Neural progenitor cell (in vitro differentiated cells): ENCODE measurements at regions not wholly inside any gene's neighbourhood (a gene's known extent, or its start where the extent isn't known, plus 50 kb on each side); places are given as distances from the start of the nearest gene placed in this dataset.

Source experiments
- DNase-seq: peaks from one replicate; pipeline ENCODE4 v3.0.0-alpha.2; 2016; ENCODE audit warnings: low spot score
- H2AFZ ChIP-seq: fragments of 200-600 bp; sonication (generic); replicated peaks from 2 replicates; pipeline ENCODE4 v1.6.1; 2016; ENCODE audit warnings: antibody characterized with exemption
- H3F3A ChIP-seq: fragments of 200-600 bp; sonication (generic); 2 replicates; pipeline ENCODE4 v1.6.1; 2016; ENCODE audit warnings: antibody characterized with exemption, low read depth
- H3K27ac ChIP-seq: fragments of 200-600 bp; sonication (generic); 2 replicates; pipeline ENCODE4 v1.5.1; 2016; ENCODE audit warnings: mild to moderate bottlenecking
- H3K27me3 ChIP-seq: fragments of 200-600 bp; sonication (generic); 2 replicates; pipeline ENCODE4 v1.6.1; 2016; ENCODE audit warnings: mild to moderate bottlenecking, moderate library complexity
- H3K36me3 ChIP-seq: fragments of 200-600 bp; sonication (generic); 2 replicates; pipeline ENCODE4 v1.5.1; 2016
- H3K4me1 ChIP-seq: fragments of 200-600 bp; sonication (generic); 2 replicates; pipeline ENCODE4 v1.6.1; 2016; ENCODE audit warnings: mixed run types
- H3K4me2 ChIP-seq: fragments of 200-600 bp; sonication (generic); 2 replicates; pipeline ENCODE4 v1.6.1; 2016
- H3K4me3 ChIP-seq: fragments of 200-600 bp; sonication (generic); 2 replicates; pipeline ENCODE4 v1.5.1; 2016
- H3K79me2 ChIP-seq: fragments of 200-600 bp; sonication (generic); 2 replicates; pipeline ENCODE4 v1.6.1; 2016; ENCODE audit warnings: low read depth
- H3K9ac ChIP-seq: fragments of 200-600 bp; sonication (generic); 2 replicates; pipeline ENCODE4 v1.6.1; 2016
- H3K9me3 ChIP-seq: fragments of 200-600 bp; sonication (generic); 2 replicates; pipeline ENCODE4 v1.5.1; 2016; ENCODE audit warnings: low read depth
- H4K20me1 ChIP-seq: fragments of 200-600 bp; sonication (generic); 2 replicates; pipeline ENCODE4 v1.6.1; 2016; ENCODE audit warnings: low read depth
- H3K27ac Mint-ChIP-seq: 3 replicates; pipeline ENCODE4 v1.8.0; 2021; ENCODE audit warnings: mixed read lengths
- H3K27me3 Mint-ChIP-seq: 2 replicates; pipeline ENCODE4 v1.8.0; 2022; ENCODE audit warnings: low read depth, mild to moderate bottlenecking, inconsistent platforms, moderate library complexity, mixed read lengths; ENCODE audit not compliant: insufficient read depth
- H3K36me3 Mint-ChIP-seq: 3 replicates; pipeline ENCODE4 v1.8.0; 2021; ENCODE audit warnings: mixed read lengths
- H3K4me1 Mint-ChIP-seq: 3 replicates; pipeline ENCODE4 v1.8.0; 2021; ENCODE audit warnings: mixed read lengths
- H3K4me3 Mint-ChIP-seq: 3 replicates; pipeline ENCODE4 v1.8.0; 2021; ENCODE audit warnings: mild to moderate bottlenecking, moderate library complexity, mixed read lengths
- H3K9me3 Mint-ChIP-seq: 3 replicates; pipeline ENCODE4 v1.8.0; 2020; ENCODE audit warnings: mixed read lengths
- CTCF ChIP-seq: fragments of 200-600 bp; sonication (generic); IDR thresholded peaks from 2 replicates; pipeline ENCODE4 v1.5.1; 2017; ENCODE audit warnings: antibody characterized with exemption, mild to moderate bottlenecking
- EZH2 ChIP-seq: fragments of 200-600 bp; sonication (generic); IDR thresholded peaks from 2 replicates; pipeline ENCODE4 v1.6.1; 2017; ENCODE audit warnings: antibody characterized with exemption, mild to moderate bottlenecking, moderate library complexity
- EZH2phosphoT487 ChIP-seq: fragments of 200-600 bp; sonication (generic); IDR thresholded peaks from 2 replicates; pipeline ENCODE4 v1.6.1; 2017; ENCODE audit warnings: antibody characterized with exemption

GRCh38 chr19:32265995-32266394 lies 79.4 kb upstream of the ZNF507 start:
- Histone ChIP-seq H3K9ac (no peak overlapping the region), H4K20me1 (no peaks in the 10 kb centered on the region), H3K79me2 (no peaks in the 10 kb centered on the region), H3K4me2 (no peak overlapping the region), H3K4me1 (peaks cover 10% of the 10 kb centered on the region), H3K9me3 (no peaks in the 10 kb centered on the region), H3F3A (no peaks in the 10 kb centered on the region), H3K27ac (no peak overlapping the region), H3K27me3 (no peaks in the 10 kb centered on the region), H2AFZ (peak overlapping the region; percentile 9), H3K36me3 (no peaks in the 10 kb centered on the region), H3K4me3 (no peak overlapping the region)
- Mint-ChIP-seq H3K4me3 (no peak overlapping the region), H3K9me3 (no peaks in the 10 kb centered on the region), H3K36me3 (no peaks in the 10 kb centered on the region), H3K27ac (no peak overlapping the region), H3K4me1 (peaks cover 14% of the 10 kb centered on the region), H3K27me3 (peaks cover 6% of the 10 kb centered on the region)
- no peak for TF ChIP-seq EZH2phosphoT487
- TF ChIP-seq EZH2, result no peak
- no peak for TF ChIP-seq CTCF
- peak; percentile 25 for DNase-seq

- no peak overlapping the region for H3K27ac ChIP-seq
- H3K4me1 ChIP-seq, result peaks cover 10% of the 10 kb centered on the region
- no peaks in the 10 kb centered on the region for H3K36me3 Mint-ChIP-seq
- H3K9ac ChIP-seq, result no peak overlapping the region
- no peak overlapping the region for H3K4me2 ChIP-seq
- H3K36me3 ChIP-seq, result no peaks in the 10 kb centered on the region
- no peak for DNase-seq
- H3K4me3 Mint-ChIP-seq, result no peak overlapping the region
- H4K20me1 ChIP-seq, result no peaks in the 10 kb centered on the region
- H3K27me3 ChIP-seq, result no peaks in the 10 kb centered on the region
- H3K4me3 ChIP-seq, result no peak overlapping the region
- no peaks in the 10 kb centered on the region for H3K9me3 ChIP-seq
- TF ChIP-seq EZH2, result no peak
- no peak for TF ChIP-seq EZH2phosphoT487
- TF ChIP-seq CTCF, result no peak
- H3K27me3 Mint-ChIP-seq, result peaks cover 6% of the 10 kb centered on the region
- H3K27ac Mint-ChIP-seq, result no peak overlapping the region
- no peaks in the 10 kb centered on the region for H3K9me3 Mint-ChIP-seq
- H3K79me2 ChIP-seq, result no peaks in the 10 kb centered on the region
- no peak overlapping the region for H2AFZ ChIP-seq
- H3F3A ChIP-seq, result no peaks in the 10 kb centered on the region
- peaks cover 14% of the 10 kb centered on the region for H3K4me1 Mint-ChIP-seq
Measured at GRCh38 chr19:32266460-32266859, 79.0 kb upstream of the ZNF507 start.

DNA sequence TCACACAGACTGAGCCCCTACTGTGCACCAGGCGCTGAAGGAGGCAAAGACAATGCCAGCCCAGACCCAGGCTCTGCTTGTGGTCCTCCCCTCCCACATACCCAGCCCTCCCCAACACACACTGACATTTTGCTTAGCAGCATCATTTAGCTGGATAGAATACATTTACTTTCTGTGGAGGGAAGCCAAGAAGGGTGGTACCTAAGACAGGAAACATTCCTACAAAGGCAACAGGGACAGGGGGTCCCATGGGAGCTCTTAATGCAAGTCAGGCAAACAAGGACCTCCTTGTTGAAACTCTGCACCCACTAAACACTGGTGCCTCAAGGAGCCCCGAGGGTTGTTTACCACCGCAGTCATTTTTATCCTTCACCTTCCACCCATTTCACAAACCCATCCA lies 77.0 kb upstream of the ZNF507 start:
- Histone ChIP-seq H3K36me3 (no peaks in the 10 kb centered on the region), H3K9me3 (no peaks in the 10 kb centered on the region), H3K27me3 (no peaks in the 10 kb centered on the region), H3K79me2 (no peaks in the 10 kb centered on the region), H3K4me3 (no peak overlapping the region), H3K4me2 (no peak overlapping the region), H2AFZ (no peak overlapping the region), H4K20me1 (no peaks in the 10 kb centered on the region), H3K4me1 (peaks cover 7% of the 10 kb centered on the region), H3K27ac (no peak overlapping the region), H3K9ac (no peak overlapping the region), H3F3A (no peaks in the 10 kb centered on the region)
- Mint-ChIP-seq H3K27ac (no peak overlapping the region), H3K4me3 (no peak overlapping the region), H3K27me3 (peaks cover 4% of the 10 kb centered on the region), H3K4me1 (peaks cover 11% of the 10 kb centered on the region), H3K36me3 (no peaks in the 10 kb centered on the region), H3K9me3 (no peaks in the 10 kb centered on the region)
- TF ChIP-seq CTCF (no peak), EZH2phosphoT487 (no peak), EZH2 (no peak)
- DNase-seq, result no peak

DNA sequence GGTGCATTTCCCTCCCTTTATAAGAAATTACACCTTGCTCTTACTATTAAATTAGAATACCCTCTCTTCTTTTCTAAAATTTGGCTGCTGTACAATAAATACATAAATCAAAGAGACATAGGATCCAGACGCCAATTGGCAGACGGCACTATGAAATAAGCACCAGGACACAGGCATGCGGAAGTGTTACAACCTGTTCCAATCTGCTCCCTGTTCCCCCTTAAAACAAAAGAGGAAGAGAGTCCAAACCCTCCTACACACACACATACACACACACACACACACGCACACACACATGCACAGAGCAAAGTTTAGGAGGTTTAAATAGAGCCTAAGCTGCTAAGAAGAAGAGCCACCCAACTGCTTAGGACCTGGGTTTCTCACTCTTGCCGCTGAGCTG lies 75.6 kb upstream of the ZNF507 start:
- Histone ChIP-seq H2AFZ (no peak overlapping the region), H3K4me3 (no peak overlapping the region), H3K4me2 (no peak overlapping the region), H3K36me3 (no peaks in the 10 kb centered on the region), H3K79me2 (no peaks in the 10 kb centered on the region), H3K9me3 (no peaks in the 10 kb centered on the region), H3F3A (no peaks in the 10 kb centered on the region), H4K20me1 (no peaks in the 10 kb centered on the region), H3K27ac (no peak overlapping the region), H3K9ac (no peak overlapping the region), H3K4me1 (peaks cover 7% of the 10 kb centered on the region), H3K27me3 (no peaks in the 10 kb centered on the region)
- Mint-ChIP-seq H3K27ac (no peak overlapping the region), H3K9me3 (peaks cover 3% of the 10 kb centered on the region), H3K4me3 (no peak overlapping the region), H3K4me1 (peaks cover 11% of the 10 kb centered on the region), H3K36me3 (peaks cover 2% of the 10 kb centered on the region), H3K27me3 (peaks cover 6% of the 10 kb centered on the region)
- no peak for TF ChIP-seq CTCF
- DNase-seq, result no peak
